Ramos (cell line): ENCODE measurements at regions not wholly inside any gene's neighbourhood (a gene's known extent, or its start where the extent isn't known, plus 50 kb on each side); places are given as distances from the start of the nearest gene placed in this dataset.

Experiments
- in situ Hi-C: fragments of 300-500 bp; cut with MboI; formaldehyde crosslinking; loops from one replicate; pipeline ENCODE4 v1.14.3; 2022; ENCODE audit warnings: low sequenced_read_pairs; ENCODE audit not compliant: unreplicated experiment

DNA sequence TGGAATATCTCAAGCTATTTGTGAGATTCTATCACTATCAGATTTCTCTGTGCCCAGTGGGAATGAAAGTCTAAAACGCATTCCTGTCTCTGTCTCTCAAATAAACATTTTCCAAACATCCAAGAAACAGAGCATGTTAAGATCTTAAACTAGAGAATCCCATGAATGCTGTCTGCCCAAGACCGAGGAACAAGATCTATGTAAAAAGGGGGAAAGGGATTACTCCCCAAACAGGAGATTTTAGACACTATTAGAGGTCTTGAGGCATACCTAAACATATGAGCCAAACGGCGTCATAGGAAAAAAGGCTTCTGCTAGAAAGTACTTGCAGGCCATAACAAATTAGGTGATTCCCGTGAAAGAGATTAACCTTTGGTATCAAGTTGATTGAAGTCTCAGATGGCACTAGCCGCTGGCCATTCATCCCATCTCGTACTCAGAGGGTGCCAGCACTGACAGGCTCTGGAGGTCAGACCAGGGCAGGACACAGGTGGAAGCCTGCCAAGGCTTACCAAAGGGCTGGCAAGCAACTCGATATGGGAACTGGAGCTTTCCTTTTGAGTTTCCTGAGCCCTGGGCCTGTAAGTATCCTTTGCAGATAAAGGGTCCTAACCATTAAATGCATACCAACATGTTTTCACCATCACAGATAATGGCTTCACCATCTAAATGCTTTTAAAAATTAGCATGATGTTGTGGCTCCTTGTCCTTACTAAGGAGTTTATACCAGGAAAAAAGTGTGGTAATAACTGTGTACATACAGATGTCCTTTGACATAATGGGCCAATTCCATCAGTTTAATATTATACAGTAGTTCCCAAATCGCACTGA lies 225.2 kb downstream of the FOXO1 start:
- in situ Hi-C loops: loop anchor here (10.0 to 25.0 kb wide), 2 partner anchors 224 to 571 kb away; partner anchors contain the start of genes ELF1 and FOXO1

DNA sequence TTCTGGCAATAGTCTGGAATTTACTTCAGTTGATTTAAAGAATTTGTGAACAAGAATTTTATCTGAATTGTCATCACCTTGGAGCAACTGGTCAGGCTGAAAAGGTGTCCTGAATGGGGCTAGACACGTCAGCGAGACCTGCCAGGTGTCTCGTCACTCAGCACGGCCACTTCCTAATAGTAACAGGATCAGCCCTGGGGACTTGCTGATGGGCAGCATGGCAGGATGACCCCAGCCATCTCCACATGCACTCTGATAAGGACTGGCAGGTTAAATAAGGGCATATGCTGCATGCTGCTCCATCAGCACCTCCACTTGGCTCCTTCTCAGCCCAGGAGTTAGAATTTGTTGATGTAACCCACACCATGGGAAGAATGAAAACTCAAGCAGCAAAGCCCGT lies 224.2 kb downstream of the FOXO1 start:
- in situ Hi-C loops: loop anchor here (10.0 to 25.0 kb wide), 2 partner anchors 223 to 570 kb away; partner anchors contain the start of genes ELF1 and FOXO1

DNA sequence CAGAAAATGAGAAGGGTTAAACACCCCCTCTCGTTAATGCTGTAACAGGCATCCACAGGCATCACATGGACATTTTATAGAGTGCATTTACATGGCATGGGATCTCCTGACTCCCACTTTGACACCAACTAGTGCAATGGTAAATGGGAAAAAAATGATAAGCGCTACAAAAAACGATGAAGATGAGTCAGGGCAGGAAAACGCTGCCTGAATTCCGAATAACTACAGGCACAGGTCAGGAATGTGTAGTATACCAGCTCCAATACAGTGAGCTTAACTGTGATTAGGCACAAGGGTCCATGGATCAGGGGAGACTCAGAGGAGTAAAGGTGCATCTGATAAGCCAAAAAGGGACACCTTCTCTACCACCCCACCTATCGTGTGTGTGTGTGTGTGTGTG lies 223.6 kb downstream of the FOXO1 start:
- in situ Hi-C loops: loop anchor here (10.0 to 25.0 kb wide), 2 partner anchors 222 to 569 kb away; partner anchors contain the start of genes ELF1 and FOXO1

DNA sequence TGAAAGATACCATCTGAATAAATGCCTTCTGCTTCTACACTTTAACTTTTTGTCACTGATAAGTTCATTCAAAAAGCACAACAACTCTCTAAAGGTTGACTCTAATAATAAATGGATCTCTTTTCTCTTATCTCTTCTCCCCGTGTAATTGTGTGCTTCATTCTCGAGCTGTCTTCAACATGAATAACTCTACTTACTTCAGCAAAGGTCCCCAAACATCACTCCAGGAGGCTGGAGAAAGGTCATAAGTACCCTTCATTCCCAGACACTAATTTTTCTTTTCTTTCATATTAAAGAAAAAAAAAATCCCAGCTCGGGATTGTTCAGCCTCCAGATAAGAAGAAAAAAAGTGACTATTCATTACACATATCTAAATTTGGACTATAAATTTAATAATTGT lies 222.2 kb downstream of the FOXO1 start:
- in situ Hi-C loops: loop anchor here (10.0 to 25.0 kb wide), 2 partner anchors 221 to 568 kb away; partner anchors contain the start of genes ELF1 and FOXO1

DNA sequence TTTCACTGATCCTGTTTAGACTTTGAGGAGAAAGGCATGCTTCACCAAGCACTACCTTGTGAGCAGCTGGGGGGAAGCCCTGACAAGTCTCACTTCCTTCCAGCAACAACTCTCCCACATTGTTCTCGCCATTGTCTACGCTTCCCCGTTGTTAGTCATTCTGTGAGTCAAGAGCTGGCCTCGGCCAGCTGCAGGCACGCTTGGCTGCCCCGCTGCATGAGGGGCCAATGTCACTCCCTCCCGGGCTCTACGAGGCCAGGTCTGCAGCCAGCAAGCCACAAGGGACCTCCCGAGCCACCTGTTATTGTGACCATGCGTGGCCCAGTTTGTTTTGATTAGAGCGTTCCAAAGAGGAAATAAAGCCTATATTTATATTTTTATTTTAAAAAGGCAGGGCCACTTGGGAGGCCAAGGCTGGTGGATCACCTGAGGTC lies 220.9 kb downstream of the FOXO1 start:
- in situ Hi-C loops: loop anchor here (10.0 to 25.0 kb wide), 2 partner anchors 219 to 567 kb away; partner anchors contain the start of genes ELF1 and FOXO1

DNA sequence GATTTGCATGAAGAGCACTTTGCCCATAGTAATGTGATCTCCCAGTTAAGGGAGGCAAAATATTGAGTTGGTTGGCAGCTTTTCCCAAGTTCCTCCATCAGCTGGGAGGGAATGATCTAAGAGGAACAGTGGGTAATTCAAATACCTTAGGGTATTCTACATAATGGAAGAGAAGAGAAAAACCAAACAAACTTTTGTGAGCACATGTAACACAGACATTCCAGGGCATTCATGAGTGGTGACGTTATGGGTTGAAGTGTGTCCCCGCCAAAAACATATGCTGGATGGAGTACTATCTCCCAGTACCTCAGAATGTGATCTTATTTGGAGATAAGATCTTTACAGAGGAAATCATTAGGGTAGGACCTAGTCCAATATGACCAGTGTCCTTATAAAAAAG lies 220.1 kb downstream of the FOXO1 start:
- in situ Hi-C loops: loop anchor here (10.0 to 25.0 kb wide), 2 partner anchors 218 to 566 kb away; partner anchors contain the start of genes ELF1 and FOXO1

DNA sequence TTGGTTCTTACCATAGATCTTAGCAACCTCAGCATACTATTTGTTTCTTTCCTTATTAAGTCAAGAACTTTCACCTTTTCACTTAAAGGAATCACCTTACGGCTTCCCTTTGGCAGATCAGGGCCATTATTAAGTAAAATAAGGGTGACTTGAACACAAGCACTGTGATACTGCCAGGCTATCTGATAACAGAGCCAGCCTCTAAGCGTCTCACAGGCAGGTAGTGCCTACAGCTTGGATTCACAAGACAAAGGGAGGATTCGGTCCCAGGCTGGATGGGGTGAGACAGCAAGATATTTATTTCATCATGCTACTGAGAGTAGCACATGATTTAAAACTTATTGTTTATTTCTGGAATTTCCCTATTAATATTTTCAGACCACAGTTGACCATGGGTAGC lies 218.6 kb downstream of the FOXO1 start:
- in situ Hi-C loops: loop anchor here (10.0 to 25.0 kb wide), 2 partner anchors 217 to 564 kb away; partner anchors contain the start of genes ELF1 and FOXO1

DNA sequence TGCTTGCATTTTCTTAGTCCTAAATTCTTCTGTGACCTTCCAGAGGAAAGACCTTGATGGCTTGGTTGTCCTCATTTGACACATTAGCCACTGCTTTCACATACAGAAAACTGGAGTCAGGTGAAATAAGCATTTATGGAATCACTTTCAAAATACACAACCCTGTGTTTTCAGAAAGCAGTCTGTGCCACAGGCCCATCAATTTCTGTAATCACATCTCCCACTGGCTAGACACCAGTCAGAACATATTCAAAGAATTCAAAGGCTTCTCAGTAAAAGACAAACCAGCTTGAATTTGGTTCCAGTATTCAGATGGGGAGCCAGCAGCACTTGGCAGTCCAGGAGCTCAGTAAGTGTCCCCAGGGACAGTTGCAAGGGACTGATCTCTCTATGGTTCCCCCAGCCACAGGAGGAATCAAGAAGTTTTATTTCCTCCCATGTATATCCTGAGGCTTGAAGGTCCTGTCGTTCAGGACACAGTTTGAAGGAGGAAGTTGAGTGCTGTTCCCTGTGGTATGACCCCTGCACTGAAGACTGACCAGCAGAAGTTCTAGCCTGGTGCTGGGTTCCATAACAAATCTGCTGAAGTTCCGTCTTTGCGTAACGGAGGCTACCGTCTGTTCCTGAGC lies 214.3 kb downstream of the FOXO1 start:
- in situ Hi-C loops: no loop called here

DNA sequence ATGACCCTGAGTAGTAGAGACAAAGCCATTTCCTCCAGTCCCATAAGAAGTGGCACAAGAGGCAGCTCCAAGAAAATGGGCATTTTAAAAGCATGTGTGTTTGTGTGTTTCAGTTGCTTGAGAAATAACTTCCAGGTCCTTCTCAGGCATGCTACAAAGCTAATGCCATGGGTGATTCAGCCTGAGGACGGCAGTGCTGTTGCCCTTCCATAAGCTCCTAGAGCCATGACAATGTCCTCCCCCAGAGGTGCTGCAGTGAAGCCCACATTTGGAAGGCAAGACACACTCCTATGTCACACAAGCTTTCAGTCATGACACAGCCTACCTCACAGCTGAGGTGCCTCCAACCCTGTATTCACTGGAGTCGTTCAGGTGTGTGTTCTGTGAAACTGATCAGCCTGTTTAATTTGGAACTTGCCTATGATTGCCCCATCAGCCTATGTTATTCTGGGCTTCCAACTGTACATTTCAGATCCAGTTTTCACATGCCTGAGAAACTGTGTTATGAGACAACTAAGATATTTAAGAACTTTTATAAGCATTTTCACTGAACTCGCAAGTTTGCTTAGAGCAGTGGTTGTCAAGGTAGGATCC lies 213.6 kb downstream of the FOXO1 start:
- in situ Hi-C loops: no loop called here

DNA sequence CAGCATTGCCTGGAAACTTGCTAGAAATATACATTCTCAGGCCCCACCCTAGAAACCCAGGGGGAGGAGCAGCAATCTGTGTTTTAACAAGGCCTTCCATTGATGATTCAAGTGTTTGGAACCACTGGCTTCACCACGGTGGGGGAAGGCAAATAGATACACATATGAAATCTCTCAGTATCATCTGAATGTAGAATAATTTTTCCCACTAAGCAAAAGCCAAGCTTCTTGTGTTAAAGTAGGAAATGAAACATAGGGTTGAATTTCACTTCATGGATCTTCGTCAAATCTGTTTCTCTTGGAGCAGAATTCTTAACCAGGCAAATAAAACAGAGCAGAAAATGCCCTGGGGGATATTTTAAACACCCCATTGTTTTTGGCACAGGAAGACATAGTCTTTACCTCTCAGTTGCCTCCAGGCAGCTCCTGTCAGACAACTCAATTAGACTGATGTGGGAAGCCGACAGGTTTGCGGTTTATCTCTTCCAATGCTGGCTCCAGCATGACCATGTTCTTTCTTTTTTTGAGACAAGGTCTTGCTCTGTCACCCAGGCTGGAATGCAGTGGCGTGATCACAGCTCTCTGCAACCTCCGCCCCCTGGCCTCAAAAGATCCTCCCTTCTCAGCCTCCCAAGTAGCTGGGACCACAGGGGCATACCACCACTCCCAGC lies 213.0 kb downstream of the FOXO1 start:
- in situ Hi-C loops: no loop called here

DNA sequence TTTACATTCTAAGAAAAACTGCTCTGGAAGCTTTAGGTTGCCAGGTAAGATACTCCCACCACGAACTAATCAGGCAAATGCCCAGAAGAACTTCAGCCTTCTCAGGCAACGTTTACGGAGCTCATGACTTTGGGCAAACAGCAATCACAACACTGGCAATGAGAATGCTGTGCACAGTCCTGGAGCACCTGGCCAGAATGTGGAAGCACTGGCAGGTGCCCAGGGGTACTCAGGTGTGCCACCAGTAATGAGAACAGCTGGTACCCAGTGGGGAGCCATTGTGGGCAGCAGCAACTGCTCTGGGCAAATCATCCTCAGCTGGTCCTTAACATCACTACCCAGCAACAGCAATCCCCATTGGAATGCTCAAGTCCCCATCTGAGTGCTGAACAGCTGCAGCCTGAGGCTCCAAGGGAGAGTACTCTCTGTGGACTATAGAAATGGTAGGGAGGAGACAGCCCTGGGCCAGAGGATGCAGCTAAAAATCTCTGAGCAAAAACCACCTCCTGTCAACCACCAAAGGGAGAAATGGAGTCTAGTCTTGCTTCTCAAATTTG lies 210.0 kb downstream of the FOXO1 start:
- in situ Hi-C loops: no loop called here

DNA sequence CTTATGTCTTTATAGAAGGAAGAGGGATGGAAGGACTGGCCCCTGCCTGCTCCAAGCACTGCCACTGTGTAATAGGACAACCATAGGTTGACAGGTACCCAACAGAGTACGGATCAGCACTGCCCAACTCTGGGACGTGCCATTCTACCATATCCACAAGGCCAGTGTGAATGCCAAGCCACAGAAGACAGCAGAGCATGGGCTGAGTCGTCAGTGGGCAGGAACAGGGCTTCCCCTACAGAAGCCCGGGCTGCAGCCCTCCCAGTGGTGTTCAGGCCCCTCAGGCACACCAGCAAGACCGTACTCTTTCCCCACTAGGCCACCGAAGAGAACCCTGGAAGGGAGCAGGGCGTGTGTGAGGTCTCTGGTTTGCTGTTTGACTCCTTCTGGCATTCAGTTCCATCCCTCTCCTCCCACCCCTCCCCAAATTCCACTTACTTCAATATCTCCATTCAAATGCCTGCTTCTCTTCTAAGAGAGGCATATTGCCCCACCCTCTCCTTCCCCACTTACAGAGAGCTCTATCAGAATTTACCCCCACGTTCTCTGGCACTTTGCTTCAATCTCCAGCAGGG lies 209.4 kb downstream of the FOXO1 start:
- in situ Hi-C loops: no loop called here

DNA sequence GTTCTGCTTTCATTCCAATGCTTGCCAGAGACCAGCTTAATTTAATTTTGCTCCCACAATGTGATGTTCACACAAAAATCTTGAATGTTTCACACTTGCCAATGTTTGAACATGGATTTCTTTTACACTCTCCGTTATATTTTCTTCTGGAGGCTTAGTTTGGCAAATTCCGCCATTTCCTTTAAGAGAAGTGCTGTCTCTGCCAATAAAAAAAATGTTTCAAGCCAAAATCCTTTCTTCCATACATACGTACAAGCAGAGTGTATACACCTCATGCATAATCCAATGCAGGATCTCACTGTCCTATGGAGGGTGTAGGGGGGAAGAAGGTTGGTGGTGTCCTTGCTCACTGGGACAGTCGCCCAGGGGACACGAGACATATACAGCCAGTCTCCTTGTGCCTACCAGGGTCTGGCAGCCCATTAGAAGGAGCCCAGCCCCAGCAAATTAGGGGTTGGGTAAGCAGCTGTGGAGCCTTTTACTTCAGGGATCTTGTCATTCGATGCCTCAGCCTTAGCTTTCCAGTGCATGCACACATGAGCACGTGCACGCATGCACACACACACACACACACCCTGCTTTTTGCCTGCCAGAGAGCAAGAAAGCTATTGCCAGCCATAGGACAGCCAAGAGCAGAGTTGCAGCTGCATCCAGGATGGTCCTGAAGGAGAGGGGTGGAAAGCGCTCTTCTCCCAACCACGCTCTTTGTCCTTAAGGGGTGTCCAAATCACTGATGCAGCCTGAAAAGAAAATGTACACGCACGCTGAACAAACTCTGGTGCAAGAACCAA lies 208.3 kb downstream of the FOXO1 start:
- in situ Hi-C loops: no loop called here

DNA sequence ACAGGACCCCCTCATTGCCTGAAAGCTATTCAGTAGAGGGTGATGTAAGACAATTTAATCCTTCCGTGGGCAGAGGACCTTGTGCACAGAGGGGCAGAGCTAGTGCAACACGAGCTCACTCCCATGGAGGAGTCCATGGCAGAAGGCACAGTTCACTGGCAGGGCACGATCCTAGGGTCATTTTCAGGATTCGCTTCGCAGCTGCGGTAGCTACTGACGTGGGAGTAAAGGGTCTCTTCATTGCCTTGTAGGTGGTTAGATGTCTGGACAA lies 207.8 kb downstream of the FOXO1 start:
- in situ Hi-C loops: no loop called here

DNA sequence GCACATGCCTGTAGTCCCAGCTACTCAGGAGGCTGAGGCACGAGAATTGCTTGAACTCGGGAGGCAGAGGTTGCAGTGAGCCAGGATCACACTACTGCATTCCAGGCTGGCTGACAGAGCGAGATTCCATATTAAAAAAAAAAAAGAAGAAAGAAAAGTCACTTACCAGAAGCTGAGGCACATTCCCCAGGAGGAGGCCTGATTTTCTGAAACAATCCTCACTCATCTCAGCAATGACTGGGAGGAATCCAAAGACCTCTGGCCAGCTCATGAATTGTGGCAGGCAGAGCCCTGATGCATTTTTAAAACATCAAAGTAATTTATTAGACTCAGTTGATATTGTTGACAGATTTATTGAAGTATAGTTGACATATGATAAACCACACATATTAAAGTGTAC lies 206.3 kb downstream of the FOXO1 start:
- in situ Hi-C loops: no loop called here

DNA sequence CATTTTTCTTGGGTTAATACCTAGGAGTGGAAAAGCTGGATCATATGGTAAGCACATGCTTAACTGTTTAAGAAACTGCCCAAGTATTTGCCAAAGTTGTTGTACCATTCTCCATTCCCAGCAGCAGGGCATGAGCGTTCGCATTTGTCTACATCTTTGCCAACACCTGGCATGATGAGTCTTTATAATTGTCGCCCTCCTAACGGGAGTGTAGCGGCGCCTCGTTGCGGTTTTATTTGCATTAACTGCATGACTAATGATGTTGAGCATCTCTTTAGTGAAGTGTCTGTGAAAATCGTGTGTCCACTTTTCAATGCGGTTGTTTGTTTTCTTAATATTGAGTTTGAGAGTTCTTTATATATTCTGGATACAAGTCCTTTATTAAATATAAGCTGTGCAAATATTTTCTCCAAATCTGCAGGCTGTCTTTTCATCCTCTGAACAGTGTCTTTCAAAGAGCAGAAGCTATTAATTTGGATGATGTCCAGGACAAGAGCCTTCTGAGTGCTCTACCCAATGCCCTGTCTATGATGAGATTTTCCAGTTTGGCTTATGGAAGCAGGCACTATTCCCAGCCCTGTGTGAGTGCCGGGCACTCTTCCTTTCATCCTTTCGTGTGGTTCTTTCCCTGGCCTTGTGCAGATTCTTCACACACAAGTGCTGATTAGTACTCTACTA lies 202.0 kb downstream of the FOXO1 start:
- in situ Hi-C loops: no loop called here

DNA sequence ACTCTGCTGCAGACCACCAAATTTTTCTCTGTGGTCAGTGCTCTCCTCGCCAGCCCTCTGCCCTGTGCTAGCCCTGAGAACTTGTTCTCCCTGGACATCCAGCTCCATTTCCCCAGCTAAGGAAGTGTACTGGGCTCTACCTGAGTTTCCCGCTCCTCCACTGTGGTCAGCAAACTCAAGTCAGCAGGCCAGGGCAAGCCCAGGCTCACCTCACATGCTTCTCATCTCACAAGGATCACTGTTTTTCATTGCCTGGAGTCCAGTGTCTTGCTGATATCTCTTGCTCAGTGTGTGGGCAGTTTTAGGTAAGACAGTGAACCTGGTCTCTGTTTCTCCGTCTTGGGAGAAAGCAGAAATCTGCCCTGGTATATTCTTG lies 201.4 kb downstream of the FOXO1 start:
- in situ Hi-C loops: no loop called here

DNA sequence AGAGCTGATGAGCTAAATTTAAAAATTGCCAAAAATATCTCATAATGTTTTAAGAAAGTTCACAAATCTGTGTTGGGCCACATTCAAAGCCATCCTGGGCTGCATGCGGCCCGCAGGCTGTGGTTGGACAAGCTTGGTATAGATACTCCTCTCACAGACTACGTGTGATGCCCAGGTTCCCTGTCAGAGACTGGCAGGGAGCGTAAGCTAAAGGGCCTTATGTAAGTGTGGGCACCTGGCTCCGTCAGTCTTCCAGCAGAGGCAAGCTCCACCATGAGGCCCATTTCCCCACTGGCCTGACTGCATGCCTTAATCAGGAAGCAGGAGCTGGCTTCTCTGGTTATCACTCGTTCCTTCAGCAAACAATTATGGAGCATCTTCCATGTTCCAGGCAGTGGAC lies 200.2 kb downstream of the FOXO1 start:
- in situ Hi-C loops: no loop called here
